NB4 (cell line): ENCODE measurements at regions not wholly inside any gene's neighbourhood (a gene's known extent, or its start where the extent isn't known, plus 50 kb on each side); places are given as distances from the start of the nearest gene placed in this dataset.

Source experiments
- DNase-seq: peaks from one replicate; pipeline ENCODE4 v3.0.0; 2010; ENCODE audit warnings: low read depth
- H3K4me3 ChIP-seq: one replicate; pipeline ENCODE4 v1.5.1; 2011; ENCODE audit warnings: mild to moderate bottlenecking, low read depth, low read length, moderate library complexity
- MYC ChIP-seq: IDR thresholded peaks from 2 replicates; pipeline ENCODE4 v1.6.1; 2011; ENCODE audit warnings: low read depth, low read length
- POLR2A ChIP-seq: IDR thresholded peaks from 2 replicates; pipeline ENCODE4 v1.6.1; 2011; ENCODE audit warnings: mild to moderate bottlenecking; ENCODE audit not compliant: insufficient read length; ENCODE audit errors: extremely low read depth
- TF ChIP-seq, protein P1 (sequence below): IDR thresholded peaks from one replicate; pipeline ENCODE4 v1.5.1; 2012; ENCODE audit warnings: low read depth, low read length
- TF ChIP-seq, protein P2 (sequence below): IDR thresholded peaks from 2 replicates; pipeline ENCODE4 v1.6.1; 2011; ENCODE audit warnings: low read depth, low read length

DNA sequence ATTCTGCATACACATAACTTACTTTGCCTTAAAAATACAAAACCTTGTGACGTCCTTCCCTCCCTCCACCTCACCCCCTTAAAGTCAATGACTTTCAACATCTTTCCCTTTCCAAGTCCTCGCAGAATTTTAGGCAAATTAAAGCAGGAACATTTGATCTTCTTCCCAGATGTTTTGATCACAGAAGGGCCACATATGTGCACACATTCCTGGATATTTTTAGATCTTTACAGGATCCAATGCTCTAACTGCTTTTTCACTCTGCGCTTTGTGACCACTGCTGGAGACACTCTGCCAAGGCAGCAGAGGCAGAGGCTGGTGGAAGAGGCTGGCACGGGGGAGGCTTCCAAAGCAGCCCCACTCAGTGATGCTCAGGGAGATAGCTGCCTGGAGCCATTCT is 130.7 kb downstream of the SEC61B start:
- no peak overlapping the region for H3K4me3 ChIP-seq
- TF ChIP-seq, protein P1, sequence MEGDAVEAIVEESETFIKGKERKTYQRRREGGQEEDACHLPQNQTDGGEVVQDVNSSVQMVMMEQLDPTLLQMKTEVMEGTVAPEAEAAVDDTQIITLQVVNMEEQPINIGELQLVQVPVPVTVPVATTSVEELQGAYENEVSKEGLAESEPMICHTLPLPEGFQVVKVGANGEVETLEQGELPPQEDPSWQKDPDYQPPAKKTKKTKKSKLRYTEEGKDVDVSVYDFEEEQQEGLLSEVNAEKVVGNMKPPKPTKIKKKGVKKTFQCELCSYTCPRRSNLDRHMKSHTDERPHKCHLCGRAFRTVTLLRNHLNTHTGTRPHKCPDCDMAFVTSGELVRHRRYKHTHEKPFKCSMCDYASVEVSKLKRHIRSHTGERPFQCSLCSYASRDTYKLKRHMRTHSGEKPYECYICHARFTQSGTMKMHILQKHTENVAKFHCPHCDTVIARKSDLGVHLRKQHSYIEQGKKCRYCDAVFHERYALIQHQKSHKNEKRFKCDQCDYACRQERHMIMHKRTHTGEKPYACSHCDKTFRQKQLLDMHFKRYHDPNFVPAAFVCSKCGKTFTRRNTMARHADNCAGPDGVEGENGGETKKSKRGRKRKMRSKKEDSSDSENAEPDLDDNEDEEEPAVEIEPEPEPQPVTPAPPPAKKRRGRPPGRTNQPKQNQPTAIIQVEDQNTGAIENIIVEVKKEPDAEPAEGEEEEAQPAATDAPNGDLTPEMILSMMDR: no peak
- TF ChIP-seq POLR2A (no peak), MYC (no peak)
- TF ChIP-seq, protein P2, sequence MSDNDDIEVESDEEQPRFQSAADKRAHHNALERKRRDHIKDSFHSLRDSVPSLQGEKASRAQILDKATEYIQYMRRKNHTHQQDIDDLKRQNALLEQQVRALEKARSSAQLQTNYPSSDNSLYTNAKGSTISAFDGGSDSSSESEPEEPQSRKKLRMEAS: no peak
- no peak for DNase-seq

DNA sequence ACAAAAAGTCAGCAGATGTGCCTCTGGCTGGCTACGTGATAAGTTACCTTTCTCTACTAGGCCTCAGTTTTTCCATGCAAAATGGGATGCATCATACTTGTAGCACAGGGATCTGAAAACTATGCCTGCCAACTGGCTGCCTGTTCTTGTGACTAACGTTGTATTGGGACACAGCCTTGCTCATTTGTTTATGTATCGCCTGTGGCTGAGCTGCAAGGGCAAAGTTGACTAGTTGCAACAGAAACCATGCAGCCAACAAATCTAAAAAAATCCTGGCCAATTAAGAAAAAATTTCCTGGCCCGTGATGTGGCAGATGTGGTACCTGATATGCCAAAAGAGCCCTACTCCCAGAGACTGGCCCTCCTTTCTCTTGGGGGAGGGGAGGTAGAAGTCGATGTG is 131.3 kb downstream of the SEC61B start:
- TF ChIP-seq, protein P2: no peak
- no peak for TF ChIP-seq POLR2A
- TF ChIP-seq, protein P1: no peak
- no peak for TF ChIP-seq MYC
- H3K4me3 ChIP-seq: no peak overlapping the region
- no peak for DNase-seq

DNA sequence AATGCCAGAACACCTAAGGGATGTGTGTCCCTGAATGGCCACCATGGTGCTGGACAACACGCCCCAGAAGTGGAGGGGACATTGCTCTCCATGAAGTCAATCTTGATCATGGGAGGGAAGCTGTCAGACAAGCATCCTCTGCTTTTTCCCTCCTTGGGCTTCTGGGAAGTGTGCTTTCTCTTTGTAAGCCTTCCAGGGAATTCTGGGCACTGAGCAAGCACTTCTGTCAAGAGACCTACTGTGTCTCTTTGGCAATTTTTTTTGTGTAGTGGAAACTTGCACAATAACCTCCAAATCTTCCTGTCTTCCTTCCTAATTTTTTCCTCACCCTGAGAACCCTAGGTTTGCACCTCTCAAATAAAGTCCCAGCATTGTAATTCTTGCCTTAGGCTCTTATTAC is 132.0 kb downstream of the SEC61B start:
- DNase-seq: no peak

DNA sequence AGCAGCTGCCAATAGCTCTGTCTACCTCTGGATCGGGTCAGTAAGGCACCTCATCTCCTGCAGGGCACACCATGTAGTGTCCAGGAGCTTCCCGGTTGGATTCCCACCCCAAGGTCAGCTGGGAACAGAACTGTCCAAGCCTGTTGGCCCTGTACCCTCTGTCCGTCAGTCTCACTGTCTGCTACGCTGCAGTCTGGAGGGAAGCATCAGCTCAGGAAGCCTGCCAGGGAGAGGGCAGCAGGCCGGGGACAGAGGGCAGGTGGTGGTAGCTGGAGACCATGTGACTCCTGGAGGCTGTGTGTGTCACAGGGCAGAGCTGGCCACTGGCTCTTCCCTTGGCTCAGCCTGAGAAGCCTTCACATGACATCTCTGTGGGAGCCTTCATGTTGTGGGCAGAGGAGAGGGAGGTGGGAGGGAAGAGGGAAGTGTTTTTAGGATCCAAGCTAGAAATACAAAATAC is 134.5 kb downstream of the SEC61B start:
- DNase-seq: no peak
- no peak overlapping the region for H3K4me3 ChIP-seq
- no peak for TF ChIP-seq MYC
- TF ChIP-seq, protein P2: no peak
- no peak for TF ChIP-seq POLR2A
- TF ChIP-seq, protein P1: no peak

More for the DNA sequence above, 132.0 kb downstream of the SEC61B start:
- TF ChIP-seq, protein P1: no peak
- TF ChIP-seq MYC (no peak), POLR2A (no peak)
- TF ChIP-seq, protein P2: no peak
- no peak overlapping the region for H3K4me3 ChIP-seq

DNA sequence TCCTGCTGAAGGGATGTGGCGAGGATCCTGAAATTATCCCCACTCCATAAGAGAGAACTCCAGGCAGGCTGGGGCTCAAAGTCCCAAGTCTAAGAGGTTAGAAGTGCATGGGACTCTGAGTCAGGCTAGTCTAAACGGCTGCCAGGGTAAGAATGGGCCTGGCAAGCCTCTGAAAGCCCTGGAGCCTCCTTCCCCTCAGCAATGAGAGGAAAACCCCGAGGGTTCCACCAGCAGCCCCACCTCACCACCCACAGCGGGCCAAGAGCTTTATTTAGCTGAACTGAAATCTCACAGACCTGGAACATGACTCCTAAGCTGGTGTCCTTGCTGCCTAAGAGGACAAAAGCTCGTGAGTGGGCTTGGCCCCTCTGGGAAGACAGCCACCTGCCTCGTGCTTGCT is 135.5 kb downstream of the SEC61B start:
- DNase-seq: no peak
- no peak for TF ChIP-seq POLR2A
- TF ChIP-seq, protein P2: no peak
- TF ChIP-seq, protein P1: no peak
- TF ChIP-seq MYC: no peak
- no peak overlapping the region for H3K4me3 ChIP-seq

DNA sequence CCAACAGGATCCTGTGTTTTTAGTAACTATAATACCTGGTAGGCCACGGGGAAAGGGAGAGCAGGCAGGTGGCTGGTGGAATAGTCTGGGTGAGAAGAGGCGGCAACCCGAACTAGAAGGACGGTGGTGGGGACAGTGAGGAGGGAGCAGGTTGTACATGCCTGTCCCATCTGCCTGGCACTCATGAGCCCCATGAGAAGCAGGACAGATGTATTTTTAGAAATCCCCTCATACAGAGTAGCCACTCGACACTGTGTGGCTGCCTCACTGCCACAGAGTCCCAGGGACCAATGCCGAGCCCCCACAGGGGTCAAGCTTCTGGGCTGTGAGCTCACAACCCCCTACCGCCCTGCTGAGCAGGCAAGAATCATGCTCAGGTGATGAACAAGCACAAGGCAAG is 136.6 kb downstream of the SEC61B start:
- no peak overlapping the region for H3K4me3 ChIP-seq
- DNase-seq: no peak
- TF ChIP-seq, protein P1: no peak
- TF ChIP-seq POLR2A (no peak), MYC (no peak)
- TF ChIP-seq, protein P2: no peak
